OCI-LY3 (cell line): ENCODE measurements at regions not wholly inside any gene's neighbourhood (a gene's known extent, or its start where the extent isn't known, plus 50 kb on each side); places are given as distances from the start of the nearest gene placed in this dataset.

Experiments
- H2AFZ ChIP-seq: fragments of 200-600, 300-600 bp; shearing (Covaris generic); 2 replicates; pipeline ENCODE4 v1.6.0; 2014; ENCODE audit warnings: antibody characterized with exemption, low read depth, low read length
- H3K27ac ChIP-seq: fragments of 200-600, 300-600 bp; sonication (generic); 2 replicates; pipeline ENCODE4 v1.5.1; 2014; ENCODE audit warnings: mild to moderate bottlenecking, low read length, moderate library complexity, mixed read lengths
- H3K27me3 ChIP-seq: fragments of 200-600, 300-600 bp; sonication (generic); 2 replicates; pipeline ENCODE4 v1.6.1; 2014; ENCODE audit warnings: low read depth, low read length, mixed read lengths
- H3K36me3 ChIP-seq: fragments of 200-600, 300-600 bp; sonication (generic); replicated peaks from 2 replicates; pipeline ENCODE3; 2014; ENCODE audit warnings: low read depth, low read length, mixed read lengths
- H3K4me1 ChIP-seq: fragments of 300-600, 200-600 bp; sonication (generic); 2 replicates; pipeline ENCODE4 v1.6.1; 2014; ENCODE audit warnings: low read length, mixed read lengths
- H3K4me2 ChIP-seq: fragments of 200-600, 300-600 bp; sonication (generic); 2 replicates; pipeline ENCODE4 v1.6.1; 2014; ENCODE audit warnings: low read length, mixed read lengths
- H3K4me3 ChIP-seq: fragments of 300-600, 200-600 bp; sonication (generic); 2 replicates; pipeline ENCODE4 v1.5.1; 2014; ENCODE audit warnings: antibody characterized with exemption, mild to moderate bottlenecking, low read length, moderate library complexity
- H3K79me2 ChIP-seq: fragments of 300-600, 200-600 bp; shearing (Covaris generic); 2 replicates; pipeline ENCODE4 v1.6.1; 2014; ENCODE audit warnings: mild to moderate bottlenecking, low read length, mixed read lengths
- H3K9ac ChIP-seq: fragments of 300-600, 200-600 bp; shearing (Covaris generic); 2 replicates; pipeline ENCODE4 v1.6.0; 2014; ENCODE audit warnings: mild to moderate bottlenecking, low read length, moderate library complexity
- H3K9me3 ChIP-seq: fragments of 200-600, 300-600 bp; shearing (Covaris generic); 2 replicates; pipeline ENCODE4 v1.6.1; 2014; ENCODE audit warnings: low read length, mixed read lengths; ENCODE audit not compliant: insufficient read depth
- H4K20me1 ChIP-seq: fragments of 200-600, 300-600 bp; sonication (generic); 2 replicates; pipeline ENCODE4 v1.6.1; 2016; ENCODE audit warnings: low read length, mixed read lengths; ENCODE audit not compliant: insufficient read depth
- EZH2phosphoT487 ChIP-seq: fragments of 200-600 bp; shearing (Covaris generic); IDR thresholded peaks from 2 replicates; pipeline ENCODE4 v1.6.1; 2018; ENCODE audit warnings: antibody characterized with exemption, mixed run types, low read depth
- TF ChIP-seq, protein P1 (sequence below): fragments of 200-600, 300-600 bp; sonication (generic); IDR thresholded peaks from 2 replicates; pipeline ENCODE4 v1.5.1; 2014; ENCODE audit warnings: antibody characterized with exemption, low read length, low read depth

DNA sequence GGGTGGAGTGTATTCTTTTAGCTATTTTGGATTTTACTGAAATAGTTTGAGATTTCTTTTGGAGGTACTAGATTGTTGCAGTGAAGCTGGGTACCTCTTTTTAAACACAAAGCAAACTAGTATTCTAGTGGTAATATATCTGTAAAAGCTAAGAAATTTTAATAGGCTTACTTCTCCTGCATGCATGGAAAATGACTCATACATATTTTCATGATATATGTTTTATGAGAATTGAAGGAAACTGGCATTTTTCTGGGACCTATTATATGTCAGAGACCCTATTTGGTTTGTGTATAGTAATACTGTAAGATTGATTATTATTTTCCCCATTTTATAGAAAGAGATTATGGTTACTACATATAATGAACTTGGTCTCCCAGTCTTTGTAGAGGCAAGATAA, 851.0 kb downstream of the DIPK2A start:
- H3K36me3 ChIP-seq, result no peaks in the 10 kb centered on the region
- H3K27me3 ChIP-seq, result no peaks in the 10 kb centered on the region
- H3K4me1 ChIP-seq, result no peaks in the 10 kb centered on the region
- TF ChIP-seq, protein P1, sequence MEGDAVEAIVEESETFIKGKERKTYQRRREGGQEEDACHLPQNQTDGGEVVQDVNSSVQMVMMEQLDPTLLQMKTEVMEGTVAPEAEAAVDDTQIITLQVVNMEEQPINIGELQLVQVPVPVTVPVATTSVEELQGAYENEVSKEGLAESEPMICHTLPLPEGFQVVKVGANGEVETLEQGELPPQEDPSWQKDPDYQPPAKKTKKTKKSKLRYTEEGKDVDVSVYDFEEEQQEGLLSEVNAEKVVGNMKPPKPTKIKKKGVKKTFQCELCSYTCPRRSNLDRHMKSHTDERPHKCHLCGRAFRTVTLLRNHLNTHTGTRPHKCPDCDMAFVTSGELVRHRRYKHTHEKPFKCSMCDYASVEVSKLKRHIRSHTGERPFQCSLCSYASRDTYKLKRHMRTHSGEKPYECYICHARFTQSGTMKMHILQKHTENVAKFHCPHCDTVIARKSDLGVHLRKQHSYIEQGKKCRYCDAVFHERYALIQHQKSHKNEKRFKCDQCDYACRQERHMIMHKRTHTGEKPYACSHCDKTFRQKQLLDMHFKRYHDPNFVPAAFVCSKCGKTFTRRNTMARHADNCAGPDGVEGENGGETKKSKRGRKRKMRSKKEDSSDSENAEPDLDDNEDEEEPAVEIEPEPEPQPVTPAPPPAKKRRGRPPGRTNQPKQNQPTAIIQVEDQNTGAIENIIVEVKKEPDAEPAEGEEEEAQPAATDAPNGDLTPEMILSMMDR, result no peak
- TF ChIP-seq EZH2phosphoT487, result no peak
- no peak overlapping the region for H3K27ac ChIP-seq
- H3K4me3 ChIP-seq, result no peak overlapping the region
- H3K9ac ChIP-seq, result no peak overlapping the region
- no peaks in the 10 kb centered on the region for H3K79me2 ChIP-seq
- H3K4me2 ChIP-seq, result no peak overlapping the region
- no peaks in the 10 kb centered on the region for H4K20me1 ChIP-seq
- no peaks in the 10 kb centered on the region for H3K9me3 ChIP-seq
- no peak overlapping the region for H2AFZ ChIP-seq

DNA sequence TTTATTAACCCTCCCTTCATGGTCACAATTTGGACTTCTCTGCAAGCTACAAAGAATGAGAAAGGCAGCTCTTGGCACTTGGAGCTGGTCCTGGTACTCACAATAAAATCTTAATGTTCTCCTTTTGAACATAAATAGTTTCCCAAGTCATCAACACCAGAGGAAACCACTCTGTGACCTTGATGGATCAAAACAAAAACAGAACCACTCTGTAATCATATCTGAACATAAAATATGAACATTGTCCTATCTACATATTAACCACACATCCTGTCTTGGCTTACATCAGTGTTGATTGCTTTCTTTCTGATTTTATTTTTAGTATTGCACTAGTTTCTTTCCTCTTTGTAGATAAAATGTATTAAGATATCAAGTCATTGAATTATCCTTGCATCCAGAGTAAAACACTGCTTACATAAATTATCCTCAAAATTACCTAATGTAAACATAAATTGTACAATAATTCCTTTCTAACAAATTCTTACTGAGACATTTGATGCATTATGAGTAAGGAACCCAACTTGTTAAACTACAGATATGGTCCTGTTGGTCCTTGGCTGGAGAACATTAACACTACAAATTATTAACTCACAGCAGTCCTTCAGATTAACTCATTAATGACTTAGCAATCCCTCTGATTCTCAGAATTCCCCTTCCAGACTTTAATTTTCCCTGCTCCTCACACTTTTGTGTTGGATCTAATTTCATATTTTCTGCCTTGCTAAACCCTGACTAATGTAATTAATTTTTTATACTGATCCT, 860.5 kb downstream of the DIPK2A start:
- no peak overlapping the region for H3K9ac ChIP-seq
- TF ChIP-seq, protein P1, result no peak
- TF ChIP-seq EZH2phosphoT487, result no peak
- H3K79me2 ChIP-seq, result no peaks in the 10 kb centered on the region
- peaks cover 7% of the 10 kb centered on the region; the same call in 1 of the 2 replicates for H3K9me3 ChIP-seq
- no peaks in the 10 kb centered on the region for H3K4me1 ChIP-seq
- no peak overlapping the region for H2AFZ ChIP-seq
- H4K20me1 ChIP-seq, result no peaks in the 10 kb centered on the region
- no peak overlapping the region for H3K27ac ChIP-seq
- no peaks in the 10 kb centered on the region for H3K27me3 ChIP-seq
- H3K36me3 ChIP-seq, result no peaks in the 10 kb centered on the region
- no peak overlapping the region for H3K4me3 ChIP-seq
- no peak overlapping the region for H3K4me2 ChIP-seq

DNA sequence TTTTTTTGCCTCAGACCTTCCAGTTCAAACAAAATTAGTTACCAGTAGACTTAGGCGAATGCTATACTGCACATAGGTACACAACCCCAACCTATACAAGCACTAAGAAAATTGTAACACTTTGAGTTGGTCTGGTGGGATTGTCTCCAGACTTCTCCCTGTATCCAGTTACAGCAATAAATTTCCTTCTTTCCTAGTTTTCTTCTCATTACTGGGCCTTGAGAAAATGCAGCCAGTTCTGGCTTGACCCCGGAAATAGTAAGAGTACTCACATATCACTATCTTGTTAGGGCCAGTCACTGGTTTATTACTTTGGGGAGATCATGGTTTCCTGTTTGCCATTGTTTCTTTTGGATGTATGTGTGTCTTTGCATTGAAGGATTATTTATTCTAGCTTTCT, 868.4 kb downstream of the DIPK2A start:
- no peaks in the 10 kb centered on the region for H3K79me2 ChIP-seq
- 0 out of 2 replicates have a peak, but pooled peaks cover 2% of the 10 kb centered on the region for H3K4me1 ChIP-seq
- H3K9me3 ChIP-seq, result peaks cover 6% of the 10 kb centered on the region; the same call in 1 of the 2 replicates
- H2AFZ ChIP-seq, result no peak overlapping the region
- no peaks in the 10 kb centered on the region for H3K27me3 ChIP-seq
- TF ChIP-seq, protein P1, result no peak
- TF ChIP-seq EZH2phosphoT487, result no peak
- no peak overlapping the region for H3K4me3 ChIP-seq
- no peak overlapping the region for H3K4me2 ChIP-seq
- H3K27ac ChIP-seq, result no peak overlapping the region
- no peaks in the 10 kb centered on the region for H3K36me3 ChIP-seq
- H3K9ac ChIP-seq, result no peak overlapping the region
- H4K20me1 ChIP-seq, result no peaks in the 10 kb centered on the region

DNA sequence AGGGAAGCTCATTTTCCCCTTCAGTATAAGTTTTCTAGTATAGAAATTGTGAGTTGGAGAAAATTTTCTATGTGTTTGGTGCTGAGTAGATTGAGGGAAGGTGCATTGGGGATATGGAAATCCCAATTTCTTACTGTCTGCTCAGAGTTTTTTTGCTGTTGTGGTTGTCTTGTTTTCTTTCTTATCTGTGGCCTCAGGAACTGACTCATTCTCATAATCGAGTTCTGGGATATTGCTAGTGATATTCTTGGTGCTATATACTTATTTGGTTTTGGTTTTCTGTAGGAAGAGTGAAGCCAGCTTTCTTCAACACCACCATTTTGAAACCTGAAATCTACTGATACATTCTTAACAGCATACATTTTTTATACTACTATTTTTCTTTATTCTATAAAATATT, 869.2 kb downstream of the DIPK2A start:
- Histone ChIP-seq H3K4me3 (no peak overlapping the region), H3K27me3 (no peaks in the 10 kb centered on the region), H3K79me2 (no peaks in the 10 kb centered on the region), H3K9me3 (peaks cover 6% of the 10 kb centered on the region; the same call in 1 of the 2 replicates), H3K36me3 (no peaks in the 10 kb centered on the region), H3K9ac (no peak overlapping the region), H3K27ac (no peak overlapping the region), H2AFZ (no peak overlapping the region), H3K4me1 (0 out of 2 replicates have a peak, but pooled peaks cover 2% of the 10 kb centered on the region), H3K4me2 (no peak overlapping the region), H4K20me1 (no peaks in the 10 kb centered on the region)
- TF ChIP-seq, protein P1, result no peak
- no peak for TF ChIP-seq EZH2phosphoT487
